DND-41 (cell line): ENCODE measurements at regions not wholly inside any gene's neighbourhood (a gene's known extent, or its start where the extent isn't known, plus 50 kb on each side); places are given as distances from the start of the nearest gene placed in this dataset.

ENCODE experiments used
- CTCF ChIP-seq: IDR thresholded peaks from 2 replicates; pipeline ENCODE4 v1.5.1; 2012; ENCODE audit warnings: borderline replicate concordance, low read length, moderate library complexity, mild to moderate bottlenecking; ENCODE audit not compliant: poor library complexity, severe bottlenecking; ENCODE audit errors: extremely low read depth
- EZH2 ChIP-seq: IDR thresholded peaks from 3 replicates; pipeline ENCODE4 v1.6.1; 2012; ENCODE audit warnings: borderline replicate concordance, low read depth, mild to moderate bottlenecking, moderate library complexity, low read length, inconsistent platforms; ENCODE audit not compliant: severe bottlenecking

GRCh38 chr14:34009956-34010355 is 59.1 kb upstream of the EGLN3 start:
- TF ChIP-seq CTCF (no peak), EZH2 (no peak)
